ENCODE measurements at regions not wholly inside any gene's neighbourhood (a gene's known extent, or its start where the extent isn't known, plus 50 kb on each side); places are given as distances from the start of the nearest gene placed in this dataset.

GRCh38 chr1:116224561-116224960 is 113.4 kb downstream of the MAB21L3 start:
- Histone ChIP-seq H3K9me2 (replicated peaks; ENCODE audit: low read length) (no peaks in the 10 kb centered on the region), H3K4me3 (ENCODE audit: low read length) (no peak overlapping the region), H3K79me2 (ENCODE audit: low read length) (no peaks in the 10 kb centered on the region), H3K4me2 (ENCODE audit: low read length) (no peak overlapping the region), H3K27ac (ENCODE audit: low read length) (no peak overlapping the region), H3F3A (ENCODE audit: low read length, unreplicated experiment) (no peaks in the 10 kb centered on the region), H3K4me1 (ENCODE audit: insufficient read depth, low read length) (no peaks in the 10 kb centered on the region), H2AFZ (ENCODE audit: low read length) (no peak overlapping the region), H3K27me3 (ENCODE audit: low read length) (no peaks in the 10 kb centered on the region), H3K9me3 (ENCODE audit: low read length) (no peaks in the 10 kb centered on the region), H3K9ac (ENCODE audit: low read length) (no peak overlapping the region), H3K36me3 (ENCODE audit: low read depth, low read length) (no peaks in the 10 kb centered on the region), H4K20me1 (ENCODE audit: low read length) (no peaks in the 10 kb centered on the region)
- TF ChIP-seq CTCF (conservative IDR thresholded peaks at IDR 0.05; ENCODE audit: low read depth, low read length) (no peak), EZH2phosphoT487 (IDR thresholded peaks at IDR 0.05; ENCODE audit: borderline replicate concordance, low read length) (no peak), EZH2 (IDR thresholded peaks at IDR 0.05; ENCODE audit: low read length, unreplicated experiment) (no peak)
- ChIA-PET POLR2A (ENCODE audit: unreplicated experiment) (no interaction called here), CTCF (no interaction called here)
- intact Hi-C loops (cut with micrococcal nuclease), result no loop called here
- BruUV-seq (replicated peaks), result no TSS peak
- DNase-seq (no peak), ATAC-seq (no peak)

- POLR2A ChIA-PET (ENCODE audit: unreplicated experiment), result no interaction called here
- no TSS peak for BruUV-seq (replicated peaks)
Measured at GRCh38 chr1:116226017-116226416, 114.8 kb downstream of the MAB21L3 start.

GRCh38 chr1:116228511-116228910 is 117.3 kb downstream of the MAB21L3 start:
- Histone ChIP-seq H3K27ac (ENCODE audit: low read length) (no peak overlapping the region), H3K27me3 (ENCODE audit: low read length) (no peaks in the 10 kb centered on the region), H4K20me1 (ENCODE audit: low read length) (no peaks in the 10 kb centered on the region), H3K4me3 (ENCODE audit: low read length) (no peak overlapping the region), H2AFZ (ENCODE audit: low read length) (no peak overlapping the region), H3K4me1 (ENCODE audit: insufficient read depth, low read length) (no peaks in the 10 kb centered on the region), H3K79me2 (ENCODE audit: low read length) (no peaks in the 10 kb centered on the region), H3F3A (ENCODE audit: low read length, unreplicated experiment) (no peaks in the 10 kb centered on the region), H3K4me2 (ENCODE audit: low read length) (no peak overlapping the region), H3K36me3 (ENCODE audit: low read depth, low read length) (no peaks in the 10 kb centered on the region), H3K9me3 (ENCODE audit: low read length) (no peaks in the 10 kb centered on the region), H3K9ac (ENCODE audit: low read length) (no peak overlapping the region), H3K9me2 (replicated peaks; ENCODE audit: low read length) (no peaks in the 10 kb centered on the region)
- ChIA-PET CTCF (no interaction called here), POLR2A (ENCODE audit: unreplicated experiment) (interaction anchor here (0.6 kb wide), 1 partner anchor 117 kb away, joined by 3 read pairs; the partner anchor contains the start of gene MAB21L3)
- no TSS peak for BruUV-seq (replicated peaks)
- DNase-seq (no peak), ATAC-seq (no peak)
- intact Hi-C loops (cut with micrococcal nuclease), result no loop called here
- TF ChIP-seq EZH2phosphoT487 (IDR thresholded peaks at IDR 0.05; ENCODE audit: borderline replicate concordance, low read length) (no peak), CTCF (conservative IDR thresholded peaks at IDR 0.05; ENCODE audit: low read depth, low read length) (no peak), EZH2 (IDR thresholded peaks at IDR 0.05; ENCODE audit: low read length, unreplicated experiment) (no peak)

More at GRCh38 chr1:116226017-116226416, 114.8 kb downstream of the MAB21L3 start:
- TF ChIP-seq EZH2phosphoT487 (IDR thresholded peaks at IDR 0.05; ENCODE audit: borderline replicate concordance, low read length) (no peak), EZH2 (IDR thresholded peaks at IDR 0.05; ENCODE audit: low read length, unreplicated experiment) (no peak), CTCF (conservative IDR thresholded peaks at IDR 0.05; ENCODE audit: low read depth, low read length) (no peak)
- no peaks in the 10 kb centered on the region for H4K20me1 ChIP-seq (ENCODE audit: low read length)
- H2AFZ ChIP-seq (ENCODE audit: low read length), result no peak overlapping the region
- H3F3A ChIP-seq (ENCODE audit: low read length, unreplicated experiment), result no peaks in the 10 kb centered on the region
- no peak overlapping the region for H3K9ac ChIP-seq (ENCODE audit: low read length)
- H3K27ac ChIP-seq (ENCODE audit: low read length), result no peak overlapping the region
- H3K79me2 ChIP-seq (ENCODE audit: low read length), result no peaks in the 10 kb centered on the region
- H3K4me3 ChIP-seq (ENCODE audit: low read length), result no peak overlapping the region
- H3K27me3 ChIP-seq (ENCODE audit: low read length), result no peaks in the 10 kb centered on the region
- intact Hi-C loops (cut with micrococcal nuclease), result no loop called here
- H3K36me3 ChIP-seq (ENCODE audit: low read depth, low read length), result no peaks in the 10 kb centered on the region
- H3K4me2 ChIP-seq (ENCODE audit: low read length), result no peak overlapping the region
- ATAC-seq, result no peak
- H3K9me2 ChIP-seq (replicated peaks; ENCODE audit: low read length), result no peaks in the 10 kb centered on the region
- CTCF ChIA-PET, result no interaction called here
- H3K4me1 ChIP-seq (ENCODE audit: insufficient read depth, low read length), result no peaks in the 10 kb centered on the region
- DNase-seq, result no peak
- H3K9me3 ChIP-seq (ENCODE audit: low read length), result no peaks in the 10 kb centered on the region

Measured in PC-3 (cell line).